ENCODE measurements at regions not wholly inside any gene's neighbourhood (a gene's known extent, or its start where the extent isn't known, plus 50 kb on each side); places are given as distances from the start of the nearest gene placed in this dataset.
A peak's percentile ranks its signal among the peaks of the same experiment; 100 is the strongest.

DNA sequence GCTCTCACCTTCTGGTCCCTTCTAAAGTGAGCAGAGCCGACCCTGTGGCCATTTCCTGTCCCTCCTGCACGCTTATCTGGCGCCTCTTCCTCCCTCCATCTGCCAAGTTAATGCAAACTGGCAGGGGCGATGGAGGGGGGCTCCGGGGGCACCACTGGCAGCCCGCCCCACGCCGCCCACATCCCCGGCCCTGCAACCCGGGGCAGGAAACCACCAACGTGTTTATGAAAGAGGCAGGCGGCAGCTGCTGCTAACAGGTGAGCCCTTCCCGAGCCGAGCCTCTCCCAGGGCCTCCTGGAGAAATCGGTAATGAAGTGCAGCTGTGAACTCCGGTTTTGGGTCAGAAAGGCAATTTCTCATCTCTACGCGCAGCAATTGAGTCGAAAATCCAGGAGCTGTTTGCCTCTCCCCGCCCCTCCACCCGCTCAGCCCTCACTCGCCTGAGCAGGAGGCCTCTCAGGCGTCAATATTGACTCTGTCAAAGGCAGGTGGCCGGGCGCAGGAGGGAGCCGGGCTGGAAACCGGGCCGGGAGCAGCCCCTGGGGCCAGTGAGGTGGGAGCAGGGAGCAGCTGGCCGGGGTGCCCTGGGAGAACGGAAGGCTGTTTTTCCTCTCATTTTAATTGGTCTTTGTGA, 164.4 kb upstream of the GSE1 start (continued):
- TF ChIP-seq ZNF142 (CRISPR knock-in tag; IDR thresholded peaks at IDR 0.05) = peak; percentile 99
- TF ChIP-seq ZNF256 (CRISPR knock-in tag; conservative IDR thresholded peaks at IDR 0.05) = peak; percentile 67; the same call in 1 of the 2 replicates
- no peak for TF ChIP-seq ZNF101 (CRISPR knock-in tag; IDR thresholded peaks at IDR 0.05; ENCODE audit: borderline replicate concordance, low read depth)
- TF ChIP-seq ZNF441 (CRISPR knock-in tag; IDR thresholded peaks at IDR 0.05; ENCODE audit: borderline replicate concordance) = peak; percentile 87
- TF ChIP-seq NFE2L1 (CRISPR knock-in tag; IDR thresholded peaks at IDR 0.05; ENCODE audit: borderline replicate concordance) = no peak
- no peak for TF ChIP-seq STAT5B (CRISPR knock-in tag; IDR thresholded peaks at IDR 0.05)
- TF ChIP-seq PRPF4 (IDR thresholded peaks at IDR 0.05; ENCODE audit: low read depth, low read length, poor library complexity, severe bottlenecking) = no peak
- peak; percentile 95 for TF ChIP-seq NFKB2 (CRISPR knock-in tag; IDR thresholded peaks at IDR 0.05; ENCODE audit: borderline replicate concordance)
- 0 out of 2 replicates have a peak, but pooled peaks have one; percentile 75 for TF ChIP-seq CERS6 (CRISPR knock-in tag; IDR thresholded peaks at IDR 0.05)
- TF ChIP-seq SOX13 (IDR thresholded peaks at IDR 0.05) = peak; percentile 42; the same call in 1 of the 2 replicates
- peak in 1 of 2 experiments; percentile 79; a peak in 2 of 4 replicates for TF ChIP-seq SOX13 (CRISPR knock-in tag; conservative IDR thresholded peaks at IDR 0.05 in 1 of 2, IDR thresholded peaks at IDR 0.05 in 1 of 2)
- no peak; the same call in 1 of the 2 replicates for TF ChIP-seq REXO4 (CRISPR knock-in tag; IDR thresholded peaks at IDR 0.05; ENCODE audit: borderline replicate concordance)
- peak; percentile 82 for TF ChIP-seq BCL6 (CRISPR knock-in tag; IDR thresholded peaks at IDR 0.05)
- peak; percentile 63; the same call in 1 of the 2 replicates for TF ChIP-seq ARHGAP35 (CRISPR knock-in tag; IDR thresholded peaks at IDR 0.05; ENCODE audit: borderline replicate concordance)
- TF ChIP-seq ZNF792 (CRISPR knock-in tag; IDR thresholded peaks at IDR 0.05) = peak; percentile 93; the same call in 1 of the 2 replicates
- TF ChIP-seq PAX8 (CRISPR knock-in tag; IDR thresholded peaks at IDR 0.05; ENCODE audit: borderline replicate concordance) = no peak; the same call in 1 of the 2 replicates
- TF ChIP-seq PRDM15 (CRISPR knock-in tag; IDR thresholded peaks at IDR 0.05) = peak; percentile 80
- no peak; the same call in 1 of the 2 replicates for TF ChIP-seq ZNF205 (CRISPR knock-in tag; IDR thresholded peaks at IDR 0.05)
